Smooth muscle cell (in vitro differentiated cells): ENCODE measurements at regions not wholly inside any gene's neighbourhood (a gene's known extent, or its start where the extent isn't known, plus 50 kb on each side); places are given as distances from the start of the nearest gene placed in this dataset.

Experiments used
- DNase-seq: peaks from one replicate; lab custom pipeline; 2025; ENCODE audit not compliant: unreplicated experiment; lab: John Stamatoyannopoulos, UW
- H2AFZ ChIP-seq: fragments of 200-600 bp; sonication (generic); 2 replicates; pipeline ENCODE4 v1.6.0; 2016; ENCODE audit warnings: antibody characterized with exemption, low read depth, mild to moderate bottlenecking
- H3F3A ChIP-seq: fragments of 200-600 bp; sonication (generic); 2 replicates; pipeline ENCODE4 v1.6.0; 2017; ENCODE audit warnings: antibody characterized with exemption, low read depth
- H3K27ac ChIP-seq: fragments of 200-600 bp; sonication (generic); 2 replicates; pipeline ENCODE4 v1.5.1; 2016; ENCODE audit warnings: low read depth, mild to moderate bottlenecking
- H3K27me3 ChIP-seq: fragments of 200-600 bp; sonication (generic); 2 replicates; pipeline ENCODE4 v1.6.1; 2016; ENCODE audit warnings: low read depth, mild to moderate bottlenecking
- H3K36me3 ChIP-seq: fragments of 200-600 bp; sonication (generic); 2 replicates; pipeline ENCODE4 v1.5.1; 2016; ENCODE audit warnings: low read depth
- H3K4me1 ChIP-seq: fragments of 200-600 bp; sonication (generic); 2 replicates; pipeline ENCODE4 v1.5.1; 2016; ENCODE audit warnings: low read depth
- H3K4me2 ChIP-seq: fragments of 200-600 bp; sonication (generic); 2 replicates; pipeline ENCODE4 v1.6.0; 2016; ENCODE audit warnings: mild to moderate bottlenecking
- H3K4me3 ChIP-seq: fragments of 200-600 bp; sonication (generic); 2 replicates; pipeline ENCODE4 v1.5.1; 2016; ENCODE audit warnings: mild to moderate bottlenecking
- H3K79me2 ChIP-seq: fragments of 200-600 bp; sonication (generic); 2 replicates; pipeline ENCODE4 v1.6.0; 2016; ENCODE audit warnings: low read depth, mild to moderate bottlenecking
- H3K9ac ChIP-seq: fragments of 200-600 bp; sonication (generic); 2 replicates; pipeline ENCODE4 v1.6.0; 2016; ENCODE audit warnings: low read depth
- H3K9me3 ChIP-seq: fragments of 200-600 bp; sonication (generic); replicated peaks from 2 replicates; pipeline ENCODE4 v1.5.1; 2016; ENCODE audit warnings: low read depth
- H4K20me1 ChIP-seq: fragments of 200-600 bp; sonication (generic); 2 replicates; pipeline ENCODE4 v1.6.0; 2016; ENCODE audit warnings: low read depth
- WGBS: methylation state at CpG from one replicate; pipeline ENCODE4 v1.1.7; 2016; ENCODE audit warnings: low lambda C conversion rate; 5-methylcytosine and 5-hydroxymethylcytosine counted together
- TF ChIP-seq, protein P1 (sequence below): fragments of 200-600 bp; sonication (generic); IDR thresholded peaks from 2 replicates; pipeline ENCODE4 v1.5.1; 2017; ENCODE audit warnings: borderline replicate concordance, mild to moderate bottlenecking, antibody characterized with exemption; ENCODE audit not compliant: insufficient read depth, poor library complexity, severe bottlenecking

- Histone ChIP-seq H3K79me2 (no peaks in the 10 kb centered on the region), H3K27ac (no peak overlapping the region), H3K36me3 (no peaks in the 10 kb centered on the region), H3K4me3 (no peak overlapping the region), H3K9ac (no peak overlapping the region), H3F3A (no peaks in the 10 kb centered on the region), H4K20me1 (no peaks in the 10 kb centered on the region), H3K9me3 (no peaks in the 10 kb centered on the region), H3K4me1 (no peaks in the 10 kb centered on the region), H2AFZ (no peak overlapping the region), H3K4me2 (no peak overlapping the region), H3K27me3 (no peaks in the 10 kb centered on the region)
- 94% methylated on average over 2 of the region's 2 CpGs for WGBS
- no peak for DNase-seq
- TF ChIP-seq, protein P1, sequence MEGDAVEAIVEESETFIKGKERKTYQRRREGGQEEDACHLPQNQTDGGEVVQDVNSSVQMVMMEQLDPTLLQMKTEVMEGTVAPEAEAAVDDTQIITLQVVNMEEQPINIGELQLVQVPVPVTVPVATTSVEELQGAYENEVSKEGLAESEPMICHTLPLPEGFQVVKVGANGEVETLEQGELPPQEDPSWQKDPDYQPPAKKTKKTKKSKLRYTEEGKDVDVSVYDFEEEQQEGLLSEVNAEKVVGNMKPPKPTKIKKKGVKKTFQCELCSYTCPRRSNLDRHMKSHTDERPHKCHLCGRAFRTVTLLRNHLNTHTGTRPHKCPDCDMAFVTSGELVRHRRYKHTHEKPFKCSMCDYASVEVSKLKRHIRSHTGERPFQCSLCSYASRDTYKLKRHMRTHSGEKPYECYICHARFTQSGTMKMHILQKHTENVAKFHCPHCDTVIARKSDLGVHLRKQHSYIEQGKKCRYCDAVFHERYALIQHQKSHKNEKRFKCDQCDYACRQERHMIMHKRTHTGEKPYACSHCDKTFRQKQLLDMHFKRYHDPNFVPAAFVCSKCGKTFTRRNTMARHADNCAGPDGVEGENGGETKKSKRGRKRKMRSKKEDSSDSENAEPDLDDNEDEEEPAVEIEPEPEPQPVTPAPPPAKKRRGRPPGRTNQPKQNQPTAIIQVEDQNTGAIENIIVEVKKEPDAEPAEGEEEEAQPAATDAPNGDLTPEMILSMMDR = no peak
Observed at GRCh38 chr7:93756890-93757289, 133.7 kb downstream of the TFPI2 start.

DNA sequence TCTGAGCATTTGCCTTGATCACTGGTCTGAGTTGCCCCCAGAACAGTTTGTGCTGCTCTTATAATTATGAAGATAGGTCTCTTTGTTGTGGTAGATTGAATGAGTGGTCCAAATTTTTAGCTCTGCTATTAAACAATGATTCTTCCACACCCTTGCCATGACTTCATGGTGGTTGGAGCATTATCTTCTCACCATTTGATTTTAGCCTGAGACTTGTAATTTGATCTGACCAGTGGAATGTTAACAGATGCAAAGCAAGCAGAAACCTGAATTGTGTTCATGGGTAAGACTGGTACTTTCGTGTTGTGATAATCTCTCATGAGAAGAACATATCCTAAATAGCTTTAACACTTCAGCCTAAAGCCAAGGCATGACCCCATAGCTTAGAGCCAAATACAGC lies 139.1 kb downstream of the TFPI2 start:
- Histone ChIP-seq H3K9me3 (no peaks in the 10 kb centered on the region), H4K20me1 (no peaks in the 10 kb centered on the region), H3K4me1 (no peaks in the 10 kb centered on the region), H3K36me3 (no peaks in the 10 kb centered on the region), H3K79me2 (no peaks in the 10 kb centered on the region), H3K4me2 (no peak overlapping the region), H2AFZ (no peak overlapping the region), H3K9ac (no peak overlapping the region), H3K27ac (no peak overlapping the region), H3K4me3 (no peak overlapping the region), H3K27me3 (no peaks in the 10 kb centered on the region), H3F3A (no peaks in the 10 kb centered on the region)
- WGBS = 90% methylated on average over 1 of the region's 1 CpG
- DNase-seq = no peak
- TF ChIP-seq, protein P1 = no peak

DNA sequence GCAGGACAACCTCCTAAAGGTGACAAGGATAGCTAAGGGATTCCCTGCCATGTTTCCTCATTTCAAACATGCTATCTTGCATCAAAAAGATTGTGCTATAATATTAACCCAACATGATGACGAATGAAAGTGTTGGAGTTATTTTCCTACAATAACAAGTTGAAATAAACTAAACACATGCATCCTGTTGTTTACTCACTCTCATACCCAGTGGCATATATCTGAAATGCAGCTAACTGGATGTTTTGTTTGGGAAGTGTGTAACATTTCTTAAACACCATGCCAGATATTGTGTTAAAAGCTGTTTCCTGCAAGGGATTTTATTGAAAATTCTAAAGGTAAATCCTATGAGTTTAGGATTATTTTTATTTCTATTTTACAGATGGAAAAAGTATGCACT lies 139.6 kb downstream of the TFPI2 start:
- H3K9ac ChIP-seq = no peak overlapping the region
- no peaks in the 10 kb centered on the region for H3K79me2 ChIP-seq
- no peak overlapping the region for H3K27ac ChIP-seq
- H3K4me3 ChIP-seq = no peak overlapping the region
- WGBS = 83% methylated on average over 1 of the region's 1 CpG
- H3K9me3 ChIP-seq = no peaks in the 10 kb centered on the region
- no peak for DNase-seq
- H3K36me3 ChIP-seq = no peaks in the 10 kb centered on the region
- no peaks in the 10 kb centered on the region for H3K4me1 ChIP-seq
- H3K4me2 ChIP-seq = no peak overlapping the region
- H2AFZ ChIP-seq = no peak overlapping the region
- H3K27me3 ChIP-seq = no peaks in the 10 kb centered on the region
- H3F3A ChIP-seq = no peaks in the 10 kb centered on the region
- no peaks in the 10 kb centered on the region for H4K20me1 ChIP-seq
- TF ChIP-seq, protein P1 = no peak

GRCh38 chr7:93747019-93747418 lies 143.5 kb downstream of the TFPI2 start:
- H3K4me3 ChIP-seq = no peak overlapping the region

More at GRCh38 chr7:93747019-93747418, 143.5 kb downstream of the TFPI2 start:
- no peak overlapping the region for H2AFZ ChIP-seq
- H3K4me1 ChIP-seq = no peaks in the 10 kb centered on the region
- no peaks in the 10 kb centered on the region for H3K79me2 ChIP-seq
- H3K4me2 ChIP-seq = no peak overlapping the region
- no peaks in the 10 kb centered on the region for H3F3A ChIP-seq
- no peaks in the 10 kb centered on the region for H3K9me3 ChIP-seq
- TF ChIP-seq, protein P1 = no peak
- H3K27ac ChIP-seq = no peak overlapping the region
- no peaks in the 10 kb centered on the region for H3K36me3 ChIP-seq
- no peaks in the 10 kb centered on the region for H3K27me3 ChIP-seq
- H4K20me1 ChIP-seq = no peaks in the 10 kb centered on the region
- H3K9ac ChIP-seq = no peak overlapping the region
- WGBS = 92% methylated on average over 3 of the region's 3 CpGs
- no peak for DNase-seq
